ENCODE measurements at regions not wholly inside any gene's neighbourhood (a gene's known extent, or its start where the extent isn't known, plus 50 kb on each side); places are given as distances from the start of the nearest gene placed in this dataset.

GRCh38 chr1:104929280-104929679, 1179.6 kb downstream of the AMY1C start:
- no peaks in the 10 kb centered on the region for H3K9me3 ChIP-seq
- H3K4me1 ChIP-seq: no peaks in the 10 kb centered on the region
- H3K27ac ChIP-seq: no peak overlapping the region
- intact Hi-C loops (cut with DNase I): no loop called here
- H3K36me3 ChIP-seq: no peaks in the 10 kb centered on the region
- H3K27me3 ChIP-seq: no peaks in the 10 kb centered on the region
- TF ChIP-seq CTCF (IDR thresholded peaks at IDR 0.05): no peak
- H3K4me3 ChIP-seq: no peak overlapping the region
- DNase-seq (ENCODE audit: low spot score in 2 of 2): no peak

- intact Hi-C loops (cut with DNase I): no loop called here
- Histone ChIP-seq H3K27me3 (no peaks in the 10 kb centered on the region), H3K4me3 (no peak overlapping the region), H3K27ac (no peak overlapping the region), H3K36me3 (no peaks in the 10 kb centered on the region), H3K4me1 (no peaks in the 10 kb centered on the region), H3K9me3 (no peaks in the 10 kb centered on the region)
- TF ChIP-seq CTCF (IDR thresholded peaks at IDR 0.05): no peak
- DNase-seq (ENCODE audit: low spot score in 2 of 2): no peak
These were observed 1182.6 kb downstream of the AMY1C start for GRCh38 chr1:104932030-104932915.

- no peaks in the 10 kb centered on the region for H3K27me3 ChIP-seq
- DNase-seq (ENCODE audit: low spot score in 2 of 2): no peak
- intact Hi-C loops (cut with DNase I): no loop called here
- no peaks in the 10 kb centered on the region for H3K36me3 ChIP-seq
- no peak overlapping the region for H3K27ac ChIP-seq
- TF ChIP-seq CTCF (IDR thresholded peaks at IDR 0.05): no peak
- H3K4me3 ChIP-seq: no peak overlapping the region
- H3K4me1 ChIP-seq: no peaks in the 10 kb centered on the region
- H3K9me3 ChIP-seq: no peaks in the 10 kb centered on the region
These were observed 1183.4 kb downstream of the AMY1C start for GRCh38 chr1:104932949-104933679.

- TF ChIP-seq CTCF (IDR thresholded peaks at IDR 0.05): no peak
- Histone ChIP-seq H3K36me3 (no peaks in the 10 kb centered on the region), H3K4me3 (no peak overlapping the region), H3K27ac (no peak overlapping the region), H3K4me1 (no peaks in the 10 kb centered on the region), H3K27me3 (no peaks in the 10 kb centered on the region), H3K9me3 (no peaks in the 10 kb centered on the region)
- intact Hi-C loops (cut with DNase I): no loop called here
- no peak for DNase-seq (ENCODE audit: low spot score in 2 of 2)
These were observed 1184.1 kb downstream of the AMY1C start for GRCh38 chr1:104933846-104934245.

GRCh38 chr1:104945406-104945805, 1195.7 kb downstream of the AMY1C start:
- H3K4me1 ChIP-seq: no peaks in the 10 kb centered on the region
- intact Hi-C loops (cut with DNase I): no loop called here
- H3K27ac ChIP-seq: no peak overlapping the region
- H3K4me3 ChIP-seq: no peak overlapping the region
- H3K27me3 ChIP-seq: no peaks in the 10 kb centered on the region
- no peak for DNase-seq (ENCODE audit: low spot score in 2 of 2)
- TF ChIP-seq CTCF (IDR thresholded peaks at IDR 0.05): no peak
- H3K36me3 ChIP-seq: no peaks in the 10 kb centered on the region
- H3K9me3 ChIP-seq: no peaks in the 10 kb centered on the region
